ENCODE measurements at regions not wholly inside any gene's neighbourhood (a gene's known extent, or its start where the extent isn't known, plus 50 kb on each side); places are given as distances from the start of the nearest gene placed in this dataset.

GRCh38 chrY:7453336-7453735, 541.8 kb upstream of the AMELY start:
- no peaks in the 10 kb centered on the region for H4K20me1 ChIP-seq (ENCODE audit: control insufficient read depth, insufficient read depth, low read length, poor library complexity, severe bottlenecking)
- H3K79me2 ChIP-seq (ENCODE audit: control insufficient read depth, insufficient read depth, low read length) = no peaks in the 10 kb centered on the region
- no peak overlapping the region for H3K27ac ChIP-seq (ENCODE audit: low read length in 2 of 2)
- intact Hi-C loops (cut with micrococcal nuclease) = no loop called here
- H3K4me2 ChIP-seq (replicated peaks; ENCODE audit: low read depth, low read length, poor library complexity, severe bottlenecking) = no peak overlapping the region
- no peak overlapping the region for H3K4me3 Mint-ChIP-seq
- no peaks in the 10 kb centered on the region for H3K9me3 ChIP-seq (ENCODE audit: control extremely low read depth in 1 of 3, control insufficient read depth in 2 of 3, insufficient read depth in 1 of 3, low read length in 2 of 3)
- peaks cover 0 to 10% (median 0%) of the 10 kb centered on the region in 4 experiments for H3K27me3 ChIP-seq (replicated peaks in 1 of 4; ENCODE audit: control extremely low read depth in 1 of 4, control insufficient read depth in 3 of 4, insufficient read depth in 4 of 4, low read length in 3 of 4)
- no peak overlapping the region for H3K9ac ChIP-seq (ENCODE audit: low read length)
- H3K4me1 ChIP-seq (ENCODE audit: control insufficient read depth in 2 of 2, insufficient read depth in 2 of 2, low read length in 2 of 2) = no peaks in the 10 kb centered on the region
- peak; percentile 45 for ATAC-seq (ENCODE audit: low read depth)
- no peak overlapping the region for H3K4me3 ChIP-seq (ENCODE audit: control extremely low read depth in 1 of 5, extremely low read depth in 1 of 5, insufficient read depth in 1 of 5, low read depth in 2 of 5, low read length in 4 of 5)
- no peak overlapping the region for H2AFZ ChIP-seq (ENCODE audit: insufficient read depth, low read depth, low read length, poor library complexity, severe bottlenecking)
- no peaks in the 10 kb centered on the region for H3K36me3 ChIP-seq (replicated peaks in 1 of 2; ENCODE audit: control extremely low read depth in 1 of 2, control insufficient read depth in 1 of 2, extremely low read depth in 1 of 2, insufficient read depth in 2 of 2, low read length in 1 of 2)
- H3K4me1 Mint-ChIP-seq = peaks cover 6% of the 10 kb centered on the region
- ChIA-PET POLR2A (no interaction called here), CTCF (no interaction called here)
- H3K9me3 Mint-ChIP-seq (ENCODE audit: insufficient read depth) = no peaks in the 10 kb centered on the region
- DNase-seq = peak; percentile 20
- H3K27ac Mint-ChIP-seq = no peak overlapping the region
- WGBS (ENCODE audit: insufficient coverage) = no CpG with 5 or more reads among the region's 5 CpGs
- no peak for TF ChIP-seq EZH2 (IDR thresholded peaks at IDR 0.05; ENCODE audit: borderline replicate concordance, insufficient read depth, low read depth, low read length, poor library complexity, severe bottlenecking)
- TF ChIP-seq CTCF (IDR thresholded peaks at IDR 0.05) = no peak
- peaks cover 28% of the 10 kb centered on the region for H3K27me3 Mint-ChIP-seq

- no peak overlapping the region for H3K9ac ChIP-seq (ENCODE audit: low read length)
- H2AFZ ChIP-seq (ENCODE audit: insufficient read depth, low read depth, low read length, poor library complexity, severe bottlenecking) = no peak overlapping the region
- intact Hi-C loops (cut with micrococcal nuclease) = no loop called here
- no peak overlapping the region for H3K27ac Mint-ChIP-seq
- H3K4me2 ChIP-seq (replicated peaks; ENCODE audit: low read depth, low read length, poor library complexity, severe bottlenecking) = no peak overlapping the region
- ChIA-PET CTCF (no interaction called here), POLR2A (no interaction called here)
- no peaks in the 10 kb centered on the region for H3K79me2 ChIP-seq (ENCODE audit: control insufficient read depth, insufficient read depth, low read length)
- no peaks in the 10 kb centered on the region for H3K9me3 ChIP-seq (ENCODE audit: control extremely low read depth in 1 of 3, control insufficient read depth in 2 of 3, insufficient read depth in 1 of 3, low read length in 2 of 3)
- H3K27ac ChIP-seq (ENCODE audit: low read length in 2 of 2) = no peak overlapping the region
- no peaks in the 10 kb centered on the region for H4K20me1 ChIP-seq (ENCODE audit: control insufficient read depth, insufficient read depth, low read length, poor library complexity, severe bottlenecking)
- H3K27me3 Mint-ChIP-seq = peaks cover 31% of the 10 kb centered on the region
- H3K36me3 ChIP-seq (replicated peaks in 1 of 2; ENCODE audit: control extremely low read depth in 1 of 2, control insufficient read depth in 1 of 2, extremely low read depth in 1 of 2, insufficient read depth in 2 of 2, low read length in 1 of 2) = no peaks in the 10 kb centered on the region
- peaks cover 6% of the 10 kb centered on the region for H3K4me1 Mint-ChIP-seq
- no peak overlapping the region for H3K4me3 Mint-ChIP-seq
- TF ChIP-seq EZH2 (IDR thresholded peaks at IDR 0.05; ENCODE audit: borderline replicate concordance, insufficient read depth, low read depth, low read length, poor library complexity, severe bottlenecking) = no peak
- TF ChIP-seq CTCF (IDR thresholded peaks at IDR 0.05) = no peak
- no peak overlapping the region for H3K4me3 ChIP-seq (ENCODE audit: control extremely low read depth in 1 of 5, extremely low read depth in 1 of 5, insufficient read depth in 1 of 5, low read depth in 2 of 5, low read length in 4 of 5)
- ATAC-seq (ENCODE audit: low read depth) (no peak), DNase-seq (no peak)
- peaks cover 0 to 10% (median 0%) of the 10 kb centered on the region in 4 experiments for H3K27me3 ChIP-seq (replicated peaks in 1 of 4; ENCODE audit: control extremely low read depth in 1 of 4, control insufficient read depth in 3 of 4, insufficient read depth in 4 of 4, low read length in 3 of 4)
- no peaks in the 10 kb centered on the region for H3K9me3 Mint-ChIP-seq (ENCODE audit: insufficient read depth)
- H3K4me1 ChIP-seq (ENCODE audit: control insufficient read depth in 2 of 2, insufficient read depth in 2 of 2, low read length in 2 of 2) = no peaks in the 10 kb centered on the region
- 83% methylated on average over 2 of the region's 9 CpGs for WGBS (ENCODE audit: insufficient coverage)
Measured at GRCh38 chrY:7452246-7452645, 540.7 kb upstream of the AMELY start.

Data from B cell (primary cell).